ENCODE measurements at regions not wholly inside any gene's neighbourhood (a gene's known extent, or its start where the extent isn't known, plus 50 kb on each side); places are given as distances from the start of the nearest gene placed in this dataset.

GRCh38 chr6:132244744-132245143 is 156.5 kb downstream of the MOXD1 start:
- DNase-seq: no peak

- DNase-seq: no peak
These were observed 164.5 kb downstream of the MOXD1 start for GRCh38 chr6:132236744-132237143.

GRCh38 chr6:132236281-132236680 is 165.0 kb downstream of the MOXD1 start:
- DNase-seq: no peak

- DNase-seq: no peak
These were observed 165.5 kb downstream of the MOXD1 start for GRCh38 chr6:132235596-132236280.

- DNase-seq: no peak
These were observed 166.9 kb downstream of the MOXD1 start for GRCh38 chr6:132234356-132234755.

- DNase-seq: no peak
These were observed 170.0 kb downstream of the MOXD1 start for GRCh38 chr6:132231121-132231884.

- no peak for DNase-seq
These were observed 172.4 kb downstream of the MOXD1 start for GRCh38 chr6:132228894-132229293.

- DNase-seq: no peak
These were observed 173.4 kb downstream of the MOXD1 start for GRCh38 chr6:132227904-132228303.

GRCh38 chr6:132224943-132225342 is 176.3 kb downstream of the MOXD1 start:
- DNase-seq: no peak

- DNase-seq: no peak
These were observed 180.5 kb downstream of the MOXD1 start for GRCh38 chr6:132220800-132221199.

- DNase-seq: no peak
These were observed 181.4 kb downstream of the MOXD1 start for GRCh38 chr6:132219901-132220300.

- no peak for DNase-seq
These were observed 183.1 kb downstream of the MOXD1 start for GRCh38 chr6:132218059-132218696.

- DNase-seq: no peak
These were observed 185.5 kb downstream of the MOXD1 start for GRCh38 chr6:132215805-132216204.

- no peak for DNase-seq
These were observed 186.6 kb downstream of the MOXD1 start for GRCh38 chr6:132214716-132215115.

- no peak for DNase-seq
These were observed 187.5 kb downstream of the MOXD1 start for GRCh38 chr6:132213732-132214131.

GRCh38 chr6:132213191-132213590 is 188.1 kb downstream of the MOXD1 start:
- no peak for DNase-seq

- no peak for DNase-seq
These were observed 190.2 kb downstream of the MOXD1 start for GRCh38 chr6:132210886-132211563.

GRCh38 chr6:132209351-132209750 is 191.9 kb downstream of the MOXD1 start:
- no peak for DNase-seq

- no peak for DNase-seq
These were observed 193.3 kb downstream of the MOXD1 start for GRCh38 chr6:132207991-132208390.

GRCh38 chr6:132205946-132206345 is 195.3 kb downstream of the MOXD1 start:
- DNase-seq: no peak

GRCh38 chr6:132204591-132204990 is 196.7 kb downstream of the MOXD1 start:
- no peak for DNase-seq

GRCh38 chr6:132202574-132202973 is 198.7 kb downstream of the MOXD1 start:
- DNase-seq: no peak

GRCh38 chr6:132199343-132199742 is 201.9 kb downstream of the MOXD1 start:
- no peak for DNase-seq

Data from NCI-H1048 (cell line).